Astrocyte (in vitro differentiated cells and primary cell): ENCODE measurements at regions not wholly inside any gene's neighbourhood (a gene's known extent, or its start where the extent isn't known, plus 50 kb on each side); places are given as distances from the start of the nearest gene placed in this dataset.

ENCODE experiments used
- CTCF ChIP-seq: IDR thresholded peaks from 2 replicates; pipeline ENCODE4 v1.5.1; 2011; ENCODE audit warnings: low read depth, mild to moderate bottlenecking, inconsistent platforms, low read length, moderate library complexity; ENCODE audit not compliant: insufficient read depth
- EZH2 ChIP-seq: IDR thresholded peaks from 2 replicates; pipeline ENCODE4 v1.6.1; 2012; ENCODE audit warnings: mild to moderate bottlenecking, low read length, inconsistent platforms; ENCODE audit not compliant: insufficient read depth

GRCh38 chr12:68482014-68482413, 128.7 kb upstream of the RAP1B start:
- no peak for TF ChIP-seq CTCF
- no peak for TF ChIP-seq EZH2
